Parathyroid adenoma (tissue), 2 donors: ENCODE measurements at regions not wholly inside any gene's neighbourhood (a gene's known extent, or its start where the extent isn't known, plus 50 kb on each side); places are given as distances from the start of the nearest gene placed in this dataset.

Experiments used
- H2AFZ ChIP-seq: fragments of 300-600 bp; sonication (generic); one replicate; pipeline ENCODE4 v1.7.0; 2017; ENCODE audit warnings: antibody characterized with exemption, mild to moderate bottlenecking
- H3K27ac ChIP-seq: fragments of 300-600 bp; sonication (generic); one replicate; pipeline ENCODE4 v1.7.0; 2017
- H3K27me3 ChIP-seq: fragments of 300-600 bp; sonication (generic); one replicate; pipeline ENCODE4 v1.7.0; 2017; ENCODE audit warnings: low read length; ENCODE audit not compliant: control insufficient read depth, insufficient read depth
- H3K36me3 ChIP-seq: fragments of 300-600 bp; sonication (generic); one replicate; pipeline ENCODE4 v1.7.0; 2017; ENCODE audit warnings: low read length; ENCODE audit not compliant: control insufficient read depth, insufficient read depth
- H3K4me1 ChIP-seq: fragments of 300-600 bp; sonication (generic); one replicate; pipeline ENCODE4 v1.7.0; 2017; ENCODE audit warnings: control low read depth
- H3K4me2 ChIP-seq: fragments of 300-600 bp; sonication (generic); one replicate; pipeline ENCODE4 v1.7.0; 2017; ENCODE audit warnings: low read length
- H3K4me3 ChIP-seq: fragments of 300-600 bp; sonication (generic); one replicate; pipeline ENCODE4 v1.7.0; 2017; ENCODE audit warnings: low read depth, low read length
- H3K79me2 ChIP-seq: fragments of 300-600 bp; sonication (generic); one replicate; pipeline ENCODE4 v1.7.0; 2017; ENCODE audit warnings: control low read depth
- H3K9ac ChIP-seq: fragments of 300-600 bp; sonication (generic); one replicate; pipeline ENCODE4 v1.7.0; 2017; ENCODE audit warnings: mild to moderate bottlenecking
- H3K9me3 ChIP-seq: fragments of 300-600 bp; sonication (generic); one replicate; pipeline ENCODE4 v1.7.0; 2017; ENCODE audit warnings: low read length; ENCODE audit not compliant: control insufficient read depth
- TF ChIP-seq, protein P1 (sequence below): fragments of 300-600 bp; sonication (generic); IDR thresholded peaks from one replicate; pipeline ENCODE4 v1.7.0; 2017; ENCODE audit warnings: antibody characterized with exemption, mild to moderate bottlenecking
- donor health status: primary hyperparathyroidism.

DNA sequence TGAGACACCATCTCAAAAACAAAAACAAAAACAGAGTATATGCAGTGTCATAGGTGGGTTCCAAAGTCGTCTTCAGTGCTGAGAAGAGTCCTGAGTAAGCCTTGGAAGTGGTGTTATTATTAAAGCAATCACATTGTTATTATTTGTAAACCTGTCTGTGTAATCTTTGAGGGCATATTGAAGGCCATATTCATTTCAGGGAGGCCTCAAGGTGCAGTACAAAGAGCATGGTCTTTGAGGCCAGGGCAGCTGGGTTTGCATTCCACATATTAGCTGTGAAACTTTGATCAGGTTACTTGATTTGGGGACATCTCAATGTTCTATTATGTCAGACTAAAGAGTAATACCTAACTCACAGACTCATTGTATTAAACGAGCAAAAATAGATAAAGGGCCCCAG is 139.3 kb upstream of the SOX4 start:
- H3K36me3 ChIP-seq, result no peaks in the 10 kb centered on the region
- no peaks in the 10 kb centered on the region for H3K79me2 ChIP-seq
- no peaks in the 10 kb centered on the region for H3K9me3 ChIP-seq
- H2AFZ ChIP-seq, result no peak overlapping the region
- TF ChIP-seq, protein P1, sequence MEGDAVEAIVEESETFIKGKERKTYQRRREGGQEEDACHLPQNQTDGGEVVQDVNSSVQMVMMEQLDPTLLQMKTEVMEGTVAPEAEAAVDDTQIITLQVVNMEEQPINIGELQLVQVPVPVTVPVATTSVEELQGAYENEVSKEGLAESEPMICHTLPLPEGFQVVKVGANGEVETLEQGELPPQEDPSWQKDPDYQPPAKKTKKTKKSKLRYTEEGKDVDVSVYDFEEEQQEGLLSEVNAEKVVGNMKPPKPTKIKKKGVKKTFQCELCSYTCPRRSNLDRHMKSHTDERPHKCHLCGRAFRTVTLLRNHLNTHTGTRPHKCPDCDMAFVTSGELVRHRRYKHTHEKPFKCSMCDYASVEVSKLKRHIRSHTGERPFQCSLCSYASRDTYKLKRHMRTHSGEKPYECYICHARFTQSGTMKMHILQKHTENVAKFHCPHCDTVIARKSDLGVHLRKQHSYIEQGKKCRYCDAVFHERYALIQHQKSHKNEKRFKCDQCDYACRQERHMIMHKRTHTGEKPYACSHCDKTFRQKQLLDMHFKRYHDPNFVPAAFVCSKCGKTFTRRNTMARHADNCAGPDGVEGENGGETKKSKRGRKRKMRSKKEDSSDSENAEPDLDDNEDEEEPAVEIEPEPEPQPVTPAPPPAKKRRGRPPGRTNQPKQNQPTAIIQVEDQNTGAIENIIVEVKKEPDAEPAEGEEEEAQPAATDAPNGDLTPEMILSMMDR, result no peak
- H3K4me3 ChIP-seq, result no peak overlapping the region
- H3K27me3 ChIP-seq, result no peaks in the 10 kb centered on the region
- H3K4me2 ChIP-seq, result no peak overlapping the region
- no peak overlapping the region for H3K27ac ChIP-seq
- H3K9ac ChIP-seq, result no peak overlapping the region
- H3K4me1 ChIP-seq, result no peaks in the 10 kb centered on the region

DNA sequence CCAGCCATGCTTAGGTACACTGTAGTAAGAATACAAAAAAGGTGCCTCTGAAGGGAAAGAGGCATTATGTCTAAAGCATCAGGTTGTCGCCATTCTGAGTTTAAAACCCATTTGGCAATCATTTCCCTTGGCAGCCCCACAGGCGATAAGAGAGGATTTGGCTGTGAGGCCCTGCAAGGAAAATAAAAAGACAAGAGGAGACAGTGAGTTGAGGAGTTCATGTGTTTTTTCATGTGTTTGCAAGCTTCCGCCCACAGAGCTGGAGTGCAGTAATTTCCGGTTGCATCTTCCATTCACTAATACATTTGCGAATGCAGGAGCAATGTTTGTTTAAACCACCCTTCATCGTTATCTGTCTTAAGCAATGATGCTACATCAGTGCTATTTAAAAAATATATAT is 138.5 kb upstream of the SOX4 start:
- H2AFZ ChIP-seq, result no peak overlapping the region
- no peak overlapping the region for H3K27ac ChIP-seq
- H3K4me2 ChIP-seq, result no peak overlapping the region
- H3K79me2 ChIP-seq, result no peaks in the 10 kb centered on the region
- H3K9ac ChIP-seq, result no peak overlapping the region
- no peaks in the 10 kb centered on the region for H3K9me3 ChIP-seq
- H3K4me1 ChIP-seq, result no peaks in the 10 kb centered on the region
- no peaks in the 10 kb centered on the region for H3K27me3 ChIP-seq
- no peak overlapping the region for H3K4me3 ChIP-seq
- no peaks in the 10 kb centered on the region for H3K36me3 ChIP-seq
- TF ChIP-seq, protein P1, result no peak

DNA sequence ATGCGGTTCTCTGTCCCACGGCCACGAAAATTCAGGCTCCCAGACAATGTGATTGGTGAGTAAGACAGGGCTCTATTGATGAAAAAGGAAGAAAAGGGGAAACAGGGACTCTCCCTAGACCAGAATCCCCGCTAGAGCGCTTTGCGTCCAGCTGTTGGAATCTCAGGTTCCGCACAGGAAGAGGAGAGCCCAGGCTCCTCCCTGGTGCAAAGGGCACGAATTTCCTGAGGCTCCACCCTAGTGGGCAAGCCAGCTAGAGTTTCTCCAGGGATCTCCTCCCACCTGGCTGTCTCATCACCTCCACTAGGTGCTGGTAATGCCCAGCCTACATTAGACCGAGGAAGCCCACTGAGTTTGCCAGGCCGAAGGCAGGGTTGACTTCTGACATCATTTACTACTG is 135.9 kb upstream of the SOX4 start:
- H3K27me3 ChIP-seq, result no peaks in the 10 kb centered on the region

GRCh38 chr6:21459641-21460040 is 133.9 kb upstream of the SOX4 start:
- Histone ChIP-seq H3K4me1 (no peaks in the 10 kb centered on the region), H2AFZ (no peak overlapping the region), H3K4me3 (no peak overlapping the region), H3K4me2 (no peak overlapping the region), H3K27me3 (no peaks in the 10 kb centered on the region), H3K27ac (no peak overlapping the region), H3K9me3 (no peaks in the 10 kb centered on the region), H3K79me2 (no peaks in the 10 kb centered on the region), H3K36me3 (no peaks in the 10 kb centered on the region), H3K9ac (no peak overlapping the region)
- TF ChIP-seq, protein P1, result no peak

More for the DNA sequence above, 135.9 kb upstream of the SOX4 start:
- Histone ChIP-seq H3K27ac (no peak overlapping the region), H3K4me3 (no peak overlapping the region), H3K4me1 (no peaks in the 10 kb centered on the region), H2AFZ (no peak overlapping the region), H3K9me3 (no peaks in the 10 kb centered on the region), H3K4me2 (no peak overlapping the region), H3K79me2 (no peaks in the 10 kb centered on the region), H3K9ac (no peak overlapping the region), H3K36me3 (no peaks in the 10 kb centered on the region)
- TF ChIP-seq, protein P1, result no peak

- H2AFZ ChIP-seq, result no peak overlapping the region
- H3K9ac ChIP-seq, result no peak overlapping the region
- H3K4me1 ChIP-seq, result no peaks in the 10 kb centered on the region
- H3K9me3 ChIP-seq, result no peaks in the 10 kb centered on the region
- H3K36me3 ChIP-seq, result no peaks in the 10 kb centered on the region
- no peak overlapping the region for H3K4me2 ChIP-seq
- H3K27ac ChIP-seq, result no peak overlapping the region
- no peaks in the 10 kb centered on the region for H3K27me3 ChIP-seq
- H3K79me2 ChIP-seq, result no peaks in the 10 kb centered on the region
- no peak overlapping the region for H3K4me3 ChIP-seq
- TF ChIP-seq, protein P1, result no peak
Measured at GRCh38 chr6:21461844-21462518, 131.6 kb upstream of the SOX4 start.
